Stimulated activated naive CD4-positive, alpha-beta T cell (primary cell): ENCODE measurements at regions not wholly inside any gene's neighbourhood (a gene's known extent, or its start where the extent isn't known, plus 50 kb on each side); places are given as distances from the start of the nearest gene placed in this dataset.
"Not testable (repeated sequence)": the region's sequence is repeated elsewhere in the genome, so short reads cannot be mapped to it uniquely, and the experiment has no call there.

Source experiments
- DNase-seq, 6 experiments: peaks; one replicate each; lab custom pipeline; 2025; lab: John Stamatoyannopoulos, UW

GRCh38 chr3:5357089-5357488, 169.6 kb downstream of the EDEM1 start:
- DNase-seq: no peak

DNA sequence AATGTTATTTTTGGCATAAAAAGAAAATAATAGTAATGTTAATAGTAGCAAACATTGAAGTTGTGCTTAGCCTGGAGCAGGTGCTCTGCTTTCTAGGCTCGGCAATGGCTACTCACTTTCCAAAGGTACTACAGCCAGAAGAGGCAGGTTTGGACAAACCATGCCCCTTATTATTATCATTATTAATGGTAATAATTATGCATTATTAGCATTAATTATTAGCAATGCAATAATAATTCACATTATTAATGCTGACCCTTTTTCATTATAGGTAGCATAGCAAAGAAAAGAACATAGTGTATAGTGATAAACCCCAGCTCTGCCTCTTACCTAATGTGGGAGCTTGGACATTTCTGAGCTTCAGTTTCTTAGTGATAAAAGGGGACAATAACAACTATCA, 171.4 kb downstream of the EDEM1 start:
- DNase-seq: no peak

- DNase-seq: no peak
These were observed 172.9 kb downstream of the EDEM1 start for GRCh38 chr3:5360453-5360852.

GRCh38 chr3:5366746-5367145, 179.2 kb downstream of the EDEM1 start:
- no peak for DNase-seq

GRCh38 chr3:5371555-5371954, 184.0 kb downstream of the EDEM1 start:
- not testable (repeated sequence) for DNase-seq

DNA sequence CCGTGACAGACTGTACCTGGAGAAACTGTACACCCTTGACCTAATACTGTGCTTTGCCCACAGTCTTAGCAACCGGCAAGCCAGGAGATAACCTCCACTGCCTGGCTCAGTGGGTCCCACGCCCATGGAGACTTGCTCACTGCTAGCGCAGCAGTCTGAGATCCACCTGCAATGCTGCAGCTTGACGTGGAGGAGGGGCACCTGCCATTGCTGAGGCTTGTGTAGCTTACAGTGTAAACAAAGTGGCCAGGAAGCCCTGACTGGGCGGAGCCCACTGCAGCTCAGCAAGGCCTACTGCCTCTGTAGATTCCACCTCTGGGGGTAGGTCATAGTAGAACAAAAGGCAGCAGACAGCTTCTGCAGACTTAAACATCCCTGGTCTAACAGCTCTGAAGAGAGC, 189.3 kb downstream of the EDEM1 start:
- no peak for DNase-seq

- DNase-seq: not testable (repeated sequence)
These were observed 191.8 kb downstream of the EDEM1 start for GRCh38 chr3:5379266-5379665.

DNA sequence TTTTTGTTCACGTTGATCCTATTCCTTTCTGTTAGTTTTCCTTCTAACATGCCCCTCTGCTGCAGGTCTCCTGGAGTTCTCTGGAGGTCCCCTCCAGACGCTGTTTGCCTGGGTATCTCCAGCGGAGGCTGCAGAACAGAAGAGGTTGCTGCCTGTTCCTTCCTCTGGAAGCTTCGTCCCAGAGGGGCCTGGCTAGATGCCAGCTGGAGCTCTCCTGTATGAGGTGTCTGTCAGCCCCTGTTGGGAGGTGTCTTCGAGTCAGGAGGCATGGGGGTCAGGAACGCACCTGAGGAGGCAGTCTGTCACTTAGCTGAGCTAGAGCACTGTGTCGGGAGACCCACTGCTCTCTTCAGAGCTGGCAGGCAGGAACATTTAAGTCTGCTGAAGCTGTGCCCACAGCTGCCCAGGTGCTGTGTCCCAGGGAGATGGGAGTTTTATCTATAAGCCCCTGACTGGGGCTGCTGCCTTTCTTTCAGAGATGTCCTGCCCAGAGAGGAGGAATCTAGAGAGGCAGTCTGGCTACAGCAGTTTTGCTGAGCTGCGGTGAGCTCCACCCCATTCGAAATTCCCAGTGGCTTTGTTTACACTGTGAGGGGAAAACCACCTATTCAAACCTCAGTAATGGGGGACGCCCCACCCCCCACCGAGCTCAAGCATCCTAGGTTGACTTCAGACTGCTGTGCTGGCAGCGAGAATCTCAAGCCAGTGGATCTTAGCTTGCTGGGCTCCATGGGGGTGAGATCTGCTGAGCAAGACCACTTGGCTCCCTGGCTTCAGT, 196.2 kb downstream of the EDEM1 start:
- DNase-seq: not testable (repeated sequence)

DNA sequence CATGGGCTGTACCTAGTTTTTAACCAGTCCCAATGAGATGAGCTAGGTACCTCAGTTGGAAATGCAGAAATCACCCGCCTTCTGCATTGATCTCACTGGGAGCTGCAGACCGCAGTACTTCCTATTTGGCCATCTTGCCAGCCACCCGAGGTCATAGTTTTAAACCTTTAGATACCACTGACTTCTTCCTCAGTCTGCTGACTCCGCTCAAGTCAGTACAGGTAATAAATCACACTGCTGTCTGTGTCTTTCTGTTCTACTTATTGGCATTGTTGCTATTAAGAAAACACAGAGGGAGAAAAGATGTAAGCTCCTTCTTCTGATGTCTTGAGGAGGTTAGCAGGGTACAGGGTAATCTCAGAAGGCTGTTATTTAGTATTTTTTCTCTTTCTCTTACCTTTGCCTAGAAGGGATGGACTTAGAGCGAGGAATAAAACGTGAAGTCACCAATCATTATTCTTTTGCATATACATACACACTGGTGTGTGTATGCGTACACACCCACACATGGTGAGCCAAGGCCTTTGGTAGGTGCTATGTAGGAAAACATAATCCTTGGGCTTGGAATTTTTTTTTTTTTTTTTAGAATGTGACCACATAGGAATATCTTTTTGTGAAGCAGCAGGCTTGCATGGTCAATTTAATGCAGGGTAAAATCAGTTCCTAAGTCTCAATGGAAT, 197.2 kb downstream of the EDEM1 start:
- no peak for DNase-seq

DNA sequence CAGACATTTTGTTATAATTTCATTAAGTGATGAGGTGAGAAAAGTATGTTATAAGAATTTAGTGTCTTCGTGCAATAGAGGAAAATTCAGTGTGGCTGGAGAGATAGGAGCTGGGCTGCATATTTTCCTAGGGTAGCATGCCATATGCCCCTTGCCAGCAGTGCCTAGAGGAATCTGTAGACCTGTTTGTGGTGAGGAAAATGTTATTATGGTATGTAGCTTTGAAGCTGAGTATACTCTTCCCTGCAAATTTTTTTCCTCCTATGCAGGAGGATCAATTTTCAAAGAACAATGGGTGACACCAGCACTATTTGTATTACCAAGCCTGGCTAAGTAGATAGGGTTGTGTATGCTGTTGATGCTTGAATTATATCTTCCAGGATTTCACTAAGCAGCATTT, 200.6 kb downstream of the EDEM1 start:
- DNase-seq: no peak

DNA sequence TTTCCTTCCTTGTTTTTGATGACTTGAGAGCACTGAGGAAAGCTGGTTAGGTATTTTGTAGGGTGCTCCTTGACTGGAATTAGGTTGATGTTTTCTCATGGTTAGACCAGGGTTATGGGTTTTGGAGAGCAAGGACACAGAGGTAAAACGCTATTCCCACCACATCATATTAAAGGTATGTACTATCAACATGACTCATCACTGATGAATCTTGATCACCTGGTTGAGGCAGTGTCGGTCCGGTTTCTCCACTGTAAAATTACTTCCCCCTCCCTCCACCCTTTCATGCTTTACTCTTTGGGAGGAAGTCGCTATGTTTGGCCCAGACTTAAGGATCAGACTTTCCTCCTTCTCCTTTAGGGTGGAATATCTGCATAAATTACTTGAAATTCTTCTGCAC, 201.6 kb downstream of the EDEM1 start:
- DNase-seq: no peak

DNA sequence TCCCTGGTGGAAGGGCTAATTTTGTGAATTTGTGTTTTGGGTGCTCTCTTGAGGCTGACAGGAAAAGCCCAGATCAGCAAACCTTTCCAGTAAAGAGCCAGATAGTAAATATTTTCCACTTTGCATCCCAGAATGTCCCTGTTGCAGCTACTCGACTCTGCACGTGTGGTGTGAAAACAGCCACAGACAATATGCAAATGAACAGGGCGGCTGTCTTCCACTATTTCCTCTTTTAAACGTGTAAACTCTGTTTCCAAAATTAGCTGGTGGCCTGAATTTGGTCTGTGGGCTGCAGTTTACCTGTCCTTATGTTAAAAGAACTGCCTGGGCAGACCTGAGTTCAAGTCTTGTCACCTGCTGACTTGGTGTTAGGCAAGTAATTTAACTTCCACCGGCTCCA, 202.7 kb downstream of the EDEM1 start:
- no peak for DNase-seq

- DNase-seq: no peak
These were observed 203.6 kb downstream of the EDEM1 start for GRCh38 chr3:5390936-5391625.

GRCh38 chr3:5401002-5401401, 213.5 kb downstream of the EDEM1 start:
- no peak for DNase-seq

- no peak for DNase-seq
These were observed 217.2 kb downstream of the EDEM1 start for GRCh38 chr3:5404718-5405117.

- DNase-seq: no peak
These were observed 224.3 kb downstream of the EDEM1 start for GRCh38 chr3:5411786-5412185.

DNA sequence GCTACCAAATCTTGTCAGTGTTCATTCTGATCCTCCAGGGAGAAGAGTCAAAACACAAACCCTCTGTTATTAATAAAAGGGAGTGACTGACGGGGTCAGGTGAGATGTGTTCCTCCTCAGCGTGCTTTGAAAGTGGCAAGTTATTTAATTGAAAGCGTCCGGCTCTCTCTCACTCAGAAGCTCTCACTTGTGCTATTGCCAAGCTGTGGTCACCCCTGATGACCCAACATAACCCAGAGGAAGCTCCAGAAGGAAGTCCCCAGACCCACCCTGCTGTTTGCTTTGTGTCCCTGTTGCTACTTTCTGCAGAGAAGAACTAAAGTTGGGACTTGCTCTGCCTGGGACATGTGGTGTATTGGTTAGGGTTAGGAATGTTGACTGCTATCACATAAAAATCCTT, 235.6 kb downstream of the EDEM1 start:
- no peak for DNase-seq

GRCh38 chr3:5423523-5423922, 236.0 kb downstream of the EDEM1 start:
- no peak for DNase-seq

DNA sequence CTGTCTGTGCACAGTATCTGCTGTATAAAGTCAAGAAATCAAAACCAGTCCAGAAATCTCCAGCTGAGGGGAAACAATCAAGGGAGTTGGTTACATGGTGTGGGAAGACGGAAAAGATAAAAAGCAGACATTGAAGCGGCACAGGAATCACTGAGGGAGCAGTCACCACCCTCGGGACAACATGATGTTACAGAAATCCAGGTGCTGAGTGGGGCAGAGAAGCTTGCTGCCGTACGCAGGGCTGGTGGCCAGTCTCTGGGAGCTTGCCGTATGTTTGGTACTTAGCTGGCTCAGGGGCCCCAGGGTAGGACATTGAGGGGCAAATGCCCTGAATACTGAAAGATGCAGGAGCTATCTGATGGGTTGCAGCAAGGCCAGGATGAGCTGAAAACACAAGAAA, 237.9 kb downstream of the EDEM1 start:
- no peak for DNase-seq

- DNase-seq: peak in 5 of 6 experiments; percentile 5 to 23 (median 15)
These were observed 238.8 kb downstream of the EDEM1 start for GRCh38 chr3:5426094-5426883.

GRCh38 chr3:5427021-5427420, 239.5 kb downstream of the EDEM1 start:
- no peak for DNase-seq

GRCh38 chr3:5427938-5428337, 240.4 kb downstream of the EDEM1 start:
- DNase-seq: no peak
